ENCODE measurements at regions not wholly inside any gene's neighbourhood (a gene's known extent, or its start where the extent isn't known, plus 50 kb on each side); places are given as distances from the start of the nearest gene placed in this dataset.

- no peaks in the 10 kb centered on the region for H3K79me2 ChIP-seq (ENCODE audit: control insufficient read depth, insufficient read depth, low read length)
- DNase-seq: no peak
- no peaks in the 10 kb centered on the region for H4K20me1 ChIP-seq (ENCODE audit: control insufficient read depth, insufficient read depth, low read length, poor library complexity, severe bottlenecking)
- no peak overlapping the region for H3K27ac Mint-ChIP-seq
- no CpG with 5 or more reads among the region's 1 CpG for WGBS (ENCODE audit: insufficient coverage)
- H3K4me3 Mint-ChIP-seq: no peak overlapping the region
- no peaks in the 10 kb centered on the region for H3K27me3 ChIP-seq (replicated peaks in 1 of 4; ENCODE audit: control extremely low read depth in 1 of 4, control insufficient read depth in 3 of 4, insufficient read depth in 4 of 4, low read length in 3 of 4)
- H3K4me1 Mint-ChIP-seq: no peaks in the 10 kb centered on the region
- ATAC-seq (ENCODE audit: low read depth): no peak
- no peaks in the 10 kb centered on the region for H3K36me3 ChIP-seq (replicated peaks in 1 of 2; ENCODE audit: control extremely low read depth in 1 of 2, control insufficient read depth in 1 of 2, extremely low read depth in 1 of 2, insufficient read depth in 2 of 2, low read length in 1 of 2)
- no peaks in the 10 kb centered on the region for H3K4me1 ChIP-seq (ENCODE audit: control insufficient read depth in 2 of 2, insufficient read depth in 2 of 2, low read length in 2 of 2)
- no peak overlapping the region for H3K27ac ChIP-seq (ENCODE audit: low read length in 2 of 2)
- intact Hi-C loops (cut with micrococcal nuclease): no loop called here
- no peak overlapping the region for H2AFZ ChIP-seq (ENCODE audit: insufficient read depth, low read depth, low read length, poor library complexity, severe bottlenecking)
- ChIA-PET CTCF (no interaction called here), POLR2A (no interaction called here)
- H3K9me3 ChIP-seq (ENCODE audit: control extremely low read depth in 1 of 3, control insufficient read depth in 2 of 3, insufficient read depth in 1 of 3, low read length in 2 of 3): peaks cover 0 to 2% (median 0%) of the 10 kb centered on the region in 3 donors
- peaks cover 3% of the 10 kb centered on the region for H3K9me3 Mint-ChIP-seq (ENCODE audit: insufficient read depth)
- TF ChIP-seq EZH2 (IDR thresholded peaks at IDR 0.05; ENCODE audit: borderline replicate concordance, insufficient read depth, low read depth, low read length, poor library complexity, severe bottlenecking): no peak
- TF ChIP-seq CTCF (IDR thresholded peaks at IDR 0.05): no peak
- H3K4me2 ChIP-seq (replicated peaks; ENCODE audit: low read depth, low read length, poor library complexity, severe bottlenecking): no peak overlapping the region
- no peak overlapping the region for H3K4me3 ChIP-seq (ENCODE audit: control extremely low read depth in 1 of 5, extremely low read depth in 1 of 5, insufficient read depth in 1 of 5, low read depth in 2 of 5, low read length in 4 of 5)
- H3K27me3 Mint-ChIP-seq: no peaks in the 10 kb centered on the region
- H3K9ac ChIP-seq (ENCODE audit: low read length): no peak overlapping the region
Observed at GRCh38 chr2:125172181-125172580, 1147.1 kb downstream of the CNTNAP5 start.

DNA sequence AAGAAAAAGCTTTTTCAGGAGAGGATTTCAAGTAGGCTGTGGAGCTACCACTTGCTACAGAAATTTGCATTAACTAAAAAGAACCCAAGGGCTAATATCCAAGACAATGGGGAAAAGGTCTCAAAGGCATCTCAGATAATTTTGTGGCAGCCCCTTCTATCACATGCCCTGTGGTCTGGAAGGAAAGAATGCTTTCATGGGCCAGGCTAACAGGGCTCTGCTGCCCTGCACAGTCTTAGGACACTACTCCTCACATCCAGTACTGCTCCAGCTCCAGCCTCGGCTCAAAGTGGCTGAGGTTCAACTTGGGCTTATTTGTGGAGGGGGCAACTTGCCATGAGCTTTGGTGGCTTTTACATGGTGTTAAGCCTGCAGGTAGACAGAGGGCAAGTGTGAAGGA lies 1150.3 kb downstream of the CNTNAP5 start:
- Histone ChIP-seq H3K27ac (ENCODE audit: low read length in 2 of 2) (no peak overlapping the region), H4K20me1 (ENCODE audit: control insufficient read depth, insufficient read depth, low read length, poor library complexity, severe bottlenecking) (no peaks in the 10 kb centered on the region), H3K4me2 (replicated peaks; ENCODE audit: low read depth, low read length, poor library complexity, severe bottlenecking) (no peak overlapping the region), H3K9me3 (ENCODE audit: control extremely low read depth in 1 of 3, control insufficient read depth in 2 of 3, insufficient read depth in 1 of 3, low read length in 2 of 3) (peaks cover 0 to 3% (median 0%) of the 10 kb centered on the region in 3 donors), H2AFZ (ENCODE audit: insufficient read depth, low read depth, low read length, poor library complexity, severe bottlenecking) (no peak overlapping the region), H3K4me1 (ENCODE audit: control insufficient read depth in 2 of 2, insufficient read depth in 2 of 2, low read length in 2 of 2) (no peaks in the 10 kb centered on the region), H3K27me3 (replicated peaks in 1 of 4; ENCODE audit: control extremely low read depth in 1 of 4, control insufficient read depth in 3 of 4, insufficient read depth in 4 of 4, low read length in 3 of 4) (no peaks in the 10 kb centered on the region), H3K36me3 (replicated peaks in 1 of 2; ENCODE audit: control extremely low read depth in 1 of 2, control insufficient read depth in 1 of 2, extremely low read depth in 1 of 2, insufficient read depth in 2 of 2, low read length in 1 of 2) (no peaks in the 10 kb centered on the region), H3K79me2 (ENCODE audit: control insufficient read depth, insufficient read depth, low read length) (no peaks in the 10 kb centered on the region), H3K4me3 (ENCODE audit: control extremely low read depth in 1 of 5, extremely low read depth in 1 of 5, insufficient read depth in 1 of 5, low read depth in 2 of 5, low read length in 4 of 5) (no peak overlapping the region), H3K9ac (ENCODE audit: low read length) (no peak overlapping the region)
- TF ChIP-seq CTCF (IDR thresholded peaks at IDR 0.05) (no peak), EZH2 (IDR thresholded peaks at IDR 0.05; ENCODE audit: borderline replicate concordance, insufficient read depth, low read depth, low read length, poor library complexity, severe bottlenecking) (no peak)
- ChIA-PET CTCF (no interaction called here), POLR2A (no interaction called here)
- peaks cover 6% of the 10 kb centered on the region for H3K9me3 Mint-ChIP-seq (ENCODE audit: insufficient read depth)
- no peak overlapping the region for H3K27ac Mint-ChIP-seq
- no peaks in the 10 kb centered on the region for H3K4me1 Mint-ChIP-seq
- no peak overlapping the region for H3K4me3 Mint-ChIP-seq
- WGBS (ENCODE audit: insufficient coverage): no CpG with 5 or more reads among the region's 1 CpG
- DNase-seq (no peak), ATAC-seq (ENCODE audit: low read depth) (no peak)
- intact Hi-C loops (cut with micrococcal nuclease): no loop called here
- H3K27me3 Mint-ChIP-seq: no peaks in the 10 kb centered on the region
